ENCODE measurements at regions not wholly inside any gene's neighbourhood (a gene's known extent, or its start where the extent isn't known, plus 50 kb on each side); places are given as distances from the start of the nearest gene placed in this dataset.

- H3K4me1 Mint-ChIP-seq (ENCODE audit: low read depth) = no peaks in the 10 kb centered on the region
- H3K4me3 Mint-ChIP-seq = no peak overlapping the region
- ChIA-PET CTCF (no interaction called here), POLR2A (no interaction called here)
- DNase-seq (no peak), ATAC-seq (no peak)
- no peak overlapping the region for H3K27ac Mint-ChIP-seq
- no peaks in the 10 kb centered on the region for H3K27me3 Mint-ChIP-seq (ENCODE audit: low read depth)
- H3K36me3 Mint-ChIP-seq (ENCODE audit: low read depth) = no peaks in the 10 kb centered on the region
- no peaks in the 10 kb centered on the region for H3K9me3 Mint-ChIP-seq (ENCODE audit: insufficient read depth)
These were observed 189.5 kb upstream of the DNAJC19 start for GRCh38 chr3:181178991-181179390.

GRCh38 chr3:181176601-181177000, 187.1 kb upstream of the DNAJC19 start:
- CTCF ChIA-PET = interaction anchor here (0.8 to 1.6 kb wide), 2 partner anchors 74 to 368 kb away, joined by 3 to 4 read pairs; no protein-coding TSS in a partner anchor
- POLR2A ChIA-PET = no interaction called here
- no peaks in the 10 kb centered on the region for H3K9me3 Mint-ChIP-seq (ENCODE audit: insufficient read depth)
- ATAC-seq (no peak), DNase-seq (peak; percentile 25)
- H3K27ac Mint-ChIP-seq = no peak overlapping the region
- no peaks in the 10 kb centered on the region for H3K27me3 Mint-ChIP-seq (ENCODE audit: low read depth)
- no peaks in the 10 kb centered on the region for H3K36me3 Mint-ChIP-seq (ENCODE audit: low read depth)
- no peaks in the 10 kb centered on the region for H3K4me1 Mint-ChIP-seq (ENCODE audit: low read depth)
- no peak overlapping the region for H3K4me3 Mint-ChIP-seq

GRCh38 chr3:181174676-181175233, 185.2 kb upstream of the DNAJC19 start:
- ChIA-PET POLR2A (no interaction called here), CTCF (no interaction called here)
- Mint-ChIP-seq H3K9me3 (ENCODE audit: insufficient read depth) (no peaks in the 10 kb centered on the region), H3K27ac (no peak overlapping the region), H3K27me3 (ENCODE audit: low read depth) (no peaks in the 10 kb centered on the region), H3K4me3 (no peak overlapping the region), H3K36me3 (ENCODE audit: low read depth) (no peaks in the 10 kb centered on the region), H3K4me1 (ENCODE audit: low read depth) (no peaks in the 10 kb centered on the region)
- no peak for ATAC-seq
- DNase-seq = no peak

- ATAC-seq (no peak), DNase-seq (no peak)
- no peaks in the 10 kb centered on the region for H3K36me3 Mint-ChIP-seq (ENCODE audit: low read depth)
- H3K4me1 Mint-ChIP-seq (ENCODE audit: low read depth) = no peaks in the 10 kb centered on the region
- ChIA-PET POLR2A (no interaction called here), CTCF (no interaction called here)
- H3K9me3 Mint-ChIP-seq (ENCODE audit: insufficient read depth) = no peaks in the 10 kb centered on the region
- H3K4me3 Mint-ChIP-seq = no peak overlapping the region
- H3K27ac Mint-ChIP-seq = no peak overlapping the region
- H3K27me3 Mint-ChIP-seq (ENCODE audit: low read depth) = no peaks in the 10 kb centered on the region
These were observed 184.5 kb upstream of the DNAJC19 start for GRCh38 chr3:181174022-181174421.

DNA sequence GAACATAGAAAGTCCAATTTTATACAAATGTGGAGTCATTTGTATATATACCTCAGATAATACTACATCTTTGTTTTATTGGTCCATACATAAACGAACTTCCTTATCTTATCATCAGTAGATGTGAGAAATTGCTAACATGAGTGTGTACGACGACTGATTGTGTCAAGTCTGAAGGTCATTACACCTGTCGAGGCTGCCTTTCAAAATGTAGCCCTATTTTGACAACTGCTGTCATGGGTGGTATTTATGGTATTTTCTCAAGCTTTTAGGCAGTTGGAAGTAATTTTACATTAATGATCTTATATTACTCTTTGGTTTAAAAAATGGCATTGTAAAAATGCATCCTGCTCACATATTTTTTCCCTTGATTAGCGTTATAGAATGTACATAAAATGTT, 183.7 kb upstream of the DNAJC19 start:
- CTCF ChIA-PET = no interaction called here
- Mint-ChIP-seq H3K9me3 (ENCODE audit: insufficient read depth) (no peaks in the 10 kb centered on the region), H3K27me3 (ENCODE audit: low read depth) (no peaks in the 10 kb centered on the region), H3K36me3 (ENCODE audit: low read depth) (no peaks in the 10 kb centered on the region), H3K27ac (no peak overlapping the region), H3K4me1 (ENCODE audit: low read depth) (no peaks in the 10 kb centered on the region), H3K4me3 (no peak overlapping the region)
- DNase-seq (no peak), ATAC-seq (no peak)
- POLR2A ChIA-PET = no interaction called here

DNA sequence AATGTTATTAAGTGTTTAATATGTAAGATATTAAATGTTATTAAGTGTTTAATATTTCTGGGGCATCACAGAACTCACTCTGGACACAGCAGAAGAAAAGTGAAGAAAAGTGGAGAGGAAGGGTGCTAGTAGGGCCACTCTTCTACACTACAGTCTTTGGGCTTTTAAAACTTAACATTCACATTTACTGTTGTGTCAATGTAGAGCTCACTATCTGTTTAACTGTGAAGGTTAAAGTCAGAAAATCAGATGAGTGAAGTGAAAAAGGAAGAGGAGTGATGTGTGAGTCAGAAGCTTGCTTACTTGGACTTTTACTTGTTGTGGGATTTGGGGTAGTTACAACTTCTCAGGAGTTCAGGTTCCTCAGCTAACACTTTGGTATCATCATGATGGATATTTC, 145.3 kb upstream of the DNAJC19 start:
- H3K9me3 Mint-ChIP-seq (ENCODE audit: insufficient read depth) = no peaks in the 10 kb centered on the region
- no peak overlapping the region for H3K27ac Mint-ChIP-seq
- H3K4me3 Mint-ChIP-seq = no peak overlapping the region
- DNase-seq (no peak), ATAC-seq (no peak)
- POLR2A ChIA-PET = no interaction called here
- no peaks in the 10 kb centered on the region for H3K27me3 Mint-ChIP-seq (ENCODE audit: low read depth)
- CTCF ChIA-PET = no interaction called here
- no peaks in the 10 kb centered on the region for H3K36me3 Mint-ChIP-seq (ENCODE audit: low read depth)
- no peaks in the 10 kb centered on the region for H3K4me1 Mint-ChIP-seq (ENCODE audit: low read depth)

DNA sequence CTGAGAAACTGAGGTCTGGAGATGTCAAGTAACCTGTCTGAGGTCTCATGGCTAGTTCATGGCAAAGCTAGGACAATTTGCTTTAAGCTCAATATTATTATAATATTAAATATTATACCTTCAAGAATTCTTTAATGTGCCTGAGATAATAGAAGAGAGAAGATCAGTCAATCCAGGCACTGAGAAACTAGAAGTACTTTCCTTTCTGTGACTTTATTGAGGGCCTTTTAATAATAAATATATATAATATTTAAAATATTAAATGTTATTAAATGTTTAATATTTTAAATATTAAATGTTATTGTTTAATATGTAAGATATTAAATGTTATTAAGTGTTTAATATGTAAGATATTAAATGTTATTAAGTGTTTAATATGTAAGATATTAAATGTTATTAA, 144.3 kb upstream of the DNAJC19 start:
- Mint-ChIP-seq H3K4me3 (no peak overlapping the region), H3K27ac (no peak overlapping the region), H3K4me1 (ENCODE audit: low read depth) (no peaks in the 10 kb centered on the region), H3K27me3 (ENCODE audit: low read depth) (no peaks in the 10 kb centered on the region), H3K36me3 (ENCODE audit: low read depth) (no peaks in the 10 kb centered on the region), H3K9me3 (ENCODE audit: insufficient read depth) (no peaks in the 10 kb centered on the region)
- ChIA-PET CTCF (no interaction called here), POLR2A (no interaction called here)
- DNase-seq = no peak
- no peak for ATAC-seq

DNA sequence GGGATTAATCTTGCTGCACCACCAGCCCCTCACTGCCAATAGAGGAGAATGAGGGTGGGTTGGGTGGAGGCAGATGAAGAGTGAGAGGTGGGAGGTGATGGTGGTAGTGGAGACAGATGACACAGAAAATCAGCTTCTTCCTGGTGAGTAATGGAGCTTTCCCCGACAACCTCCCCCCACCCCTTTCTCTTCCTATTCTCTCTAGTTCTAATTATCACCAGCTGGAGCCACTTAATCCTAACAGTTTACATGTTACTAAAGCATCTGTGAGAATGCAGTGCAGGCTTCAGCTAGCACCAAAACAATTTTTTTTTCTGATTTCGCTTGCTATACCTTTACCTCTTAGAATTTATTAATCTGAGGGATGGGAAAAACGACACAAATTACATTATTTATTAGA, 116.1 kb upstream of the DNAJC19 start:
- H3K4me1 Mint-ChIP-seq (ENCODE audit: low read depth) = no peaks in the 10 kb centered on the region
- H3K36me3 Mint-ChIP-seq (ENCODE audit: low read depth) = no peaks in the 10 kb centered on the region
- no peak for ATAC-seq
- peaks cover 6% of the 10 kb centered on the region for H3K9me3 Mint-ChIP-seq (ENCODE audit: insufficient read depth)
- no peak overlapping the region for H3K27ac Mint-ChIP-seq
- ChIA-PET CTCF (no interaction called here), POLR2A (no interaction called here)
- no peaks in the 10 kb centered on the region for H3K27me3 Mint-ChIP-seq (ENCODE audit: low read depth)
- no peak for DNase-seq
- no peak overlapping the region for H3K4me3 Mint-ChIP-seq

GRCh38 chr3:181103605-181104004, 114.1 kb upstream of the DNAJC19 start:
- H3K36me3 Mint-ChIP-seq (ENCODE audit: low read depth) = no peaks in the 10 kb centered on the region
- H3K9me3 Mint-ChIP-seq (ENCODE audit: insufficient read depth) = peaks cover 6% of the 10 kb centered on the region
- no peak overlapping the region for H3K4me3 Mint-ChIP-seq
- ChIA-PET CTCF (interaction anchor here (1.0 to 1.2 kb wide), 2 partner anchors 23 to 73 kb away, joined by 3 to 4 read pairs; no protein-coding TSS in a partner anchor), POLR2A (no interaction called here)
- peak; percentile 34 for DNase-seq
- H3K27ac Mint-ChIP-seq = no peak overlapping the region
- ATAC-seq = no peak
- H3K4me1 Mint-ChIP-seq (ENCODE audit: low read depth) = no peaks in the 10 kb centered on the region
- no peaks in the 10 kb centered on the region for H3K27me3 Mint-ChIP-seq (ENCODE audit: low read depth)

DNA sequence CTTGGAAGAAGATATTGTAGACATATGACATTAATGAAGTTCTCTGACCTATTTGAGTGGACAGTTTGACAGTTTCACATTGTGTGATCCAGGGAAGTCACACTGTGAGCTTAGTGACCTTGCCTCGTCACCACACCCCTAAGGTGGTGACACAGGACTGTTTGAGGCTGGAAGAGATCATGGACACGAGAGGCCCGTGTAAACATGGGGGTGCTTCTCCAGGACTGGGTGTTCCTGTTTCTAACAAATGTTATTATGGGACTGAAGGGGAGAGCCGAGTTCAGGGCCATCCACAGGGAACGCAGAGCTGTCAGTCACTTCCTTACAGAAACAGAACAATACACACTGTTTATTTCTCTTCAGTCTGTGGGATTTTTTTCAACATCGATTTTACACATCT, 96.5 kb upstream of the DNAJC19 start:
- CTCF ChIA-PET = no interaction called here
- Mint-ChIP-seq H3K9me3 (ENCODE audit: insufficient read depth) (no peaks in the 10 kb centered on the region), H3K27ac (no peak overlapping the region), H3K4me3 (no peak overlapping the region), H3K4me1 (ENCODE audit: low read depth) (no peaks in the 10 kb centered on the region), H3K36me3 (ENCODE audit: low read depth) (no peaks in the 10 kb centered on the region), H3K27me3 (ENCODE audit: low read depth) (no peaks in the 10 kb centered on the region)
- ATAC-seq (no peak), DNase-seq (no peak)
- POLR2A ChIA-PET = no interaction called here

GRCh38 chr3:181081930-181082329, 92.4 kb upstream of the DNAJC19 start:
- H3K4me3 Mint-ChIP-seq = no peak overlapping the region
- H3K27ac Mint-ChIP-seq = no peak overlapping the region
- CTCF ChIA-PET = no interaction called here
- H3K4me1 Mint-ChIP-seq (ENCODE audit: low read depth) = no peaks in the 10 kb centered on the region
- no peaks in the 10 kb centered on the region for H3K27me3 Mint-ChIP-seq (ENCODE audit: low read depth)
- ATAC-seq = no peak
- H3K36me3 Mint-ChIP-seq (ENCODE audit: low read depth) = no peaks in the 10 kb centered on the region
- H3K9me3 Mint-ChIP-seq (ENCODE audit: insufficient read depth) = no peaks in the 10 kb centered on the region
- POLR2A ChIA-PET = no interaction called here
- no peak for DNase-seq

- Mint-ChIP-seq H3K36me3 (ENCODE audit: low read depth) (no peaks in the 10 kb centered on the region), H3K9me3 (ENCODE audit: insufficient read depth) (no peaks in the 10 kb centered on the region), H3K27me3 (ENCODE audit: low read depth) (no peaks in the 10 kb centered on the region), H3K4me1 (ENCODE audit: low read depth) (no peaks in the 10 kb centered on the region), H3K27ac (no peak overlapping the region), H3K4me3 (no peak overlapping the region)
- CTCF ChIA-PET = no interaction called here
- no peak for ATAC-seq
- POLR2A ChIA-PET = no interaction called here
- no peak for DNase-seq
These were observed 87.0 kb upstream of the DNAJC19 start for GRCh38 chr3:181076558-181076957.

- Mint-ChIP-seq H3K27ac (no peak overlapping the region), H3K4me3 (no peak overlapping the region), H3K36me3 (ENCODE audit: low read depth) (no peaks in the 10 kb centered on the region), H3K27me3 (ENCODE audit: low read depth) (no peaks in the 10 kb centered on the region), H3K4me1 (ENCODE audit: low read depth) (no peaks in the 10 kb centered on the region), H3K9me3 (ENCODE audit: insufficient read depth) (no peaks in the 10 kb centered on the region)
- ChIA-PET POLR2A (no interaction called here), CTCF (no interaction called here)
- no peak for DNase-seq
- no peak for ATAC-seq
These were observed 85.6 kb upstream of the DNAJC19 start for GRCh38 chr3:181075098-181075497.

Data from activated CD8-positive, alpha-beta T cell treated with anti-CD3 and anti-CD28 coated beads, Interleukin-2, amount 10 ng/mL, durations not matched to agents 7 days and 5 days (primary cell).